ENCODE measurements at regions not wholly inside any gene's neighbourhood (a gene's known extent, or its start where the extent isn't known, plus 50 kb on each side); places are given as distances from the start of the nearest gene placed in this dataset.

- DNase-seq, result peak; percentile 61
Measured at GRCh38 chr5:86880785-86881492, 263.2 kb downstream of the COX7C start.

DNA sequence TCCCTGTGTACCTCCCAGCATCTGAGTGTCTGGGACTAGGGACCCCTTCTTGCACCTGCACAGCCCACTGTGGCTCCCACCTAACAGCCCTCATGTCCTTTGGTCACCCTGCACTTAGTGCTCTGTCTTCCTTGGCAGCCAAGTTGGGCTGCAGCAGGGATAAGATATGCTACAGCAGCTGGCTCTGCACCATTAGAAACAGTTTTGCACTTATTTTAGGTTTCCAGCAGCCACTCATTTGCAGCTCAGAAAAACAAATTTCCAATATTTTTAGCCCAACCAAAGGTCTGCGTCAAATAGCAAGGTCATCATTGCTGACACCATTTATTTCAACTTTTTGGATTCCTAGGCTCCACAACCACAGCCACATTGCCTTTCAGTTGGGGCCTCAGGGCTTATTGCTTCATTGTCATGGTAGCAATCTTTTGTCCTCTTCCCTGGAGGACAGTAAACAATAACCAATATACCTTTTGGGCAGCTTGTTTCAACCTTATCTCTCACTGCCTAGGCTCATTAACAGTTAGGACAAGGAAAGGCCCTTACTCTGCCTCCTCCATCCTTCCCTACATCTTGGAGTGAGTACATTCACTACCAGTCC is 263.9 kb downstream of the COX7C start:
- no peak for DNase-seq

GRCh38 chr5:86884608-86885007 is 266.9 kb downstream of the COX7C start:
- DNase-seq, result no peak

- no peak for DNase-seq
Measured at GRCh38 chr5:86885011-86885410, 267.3 kb downstream of the COX7C start.

DNA sequence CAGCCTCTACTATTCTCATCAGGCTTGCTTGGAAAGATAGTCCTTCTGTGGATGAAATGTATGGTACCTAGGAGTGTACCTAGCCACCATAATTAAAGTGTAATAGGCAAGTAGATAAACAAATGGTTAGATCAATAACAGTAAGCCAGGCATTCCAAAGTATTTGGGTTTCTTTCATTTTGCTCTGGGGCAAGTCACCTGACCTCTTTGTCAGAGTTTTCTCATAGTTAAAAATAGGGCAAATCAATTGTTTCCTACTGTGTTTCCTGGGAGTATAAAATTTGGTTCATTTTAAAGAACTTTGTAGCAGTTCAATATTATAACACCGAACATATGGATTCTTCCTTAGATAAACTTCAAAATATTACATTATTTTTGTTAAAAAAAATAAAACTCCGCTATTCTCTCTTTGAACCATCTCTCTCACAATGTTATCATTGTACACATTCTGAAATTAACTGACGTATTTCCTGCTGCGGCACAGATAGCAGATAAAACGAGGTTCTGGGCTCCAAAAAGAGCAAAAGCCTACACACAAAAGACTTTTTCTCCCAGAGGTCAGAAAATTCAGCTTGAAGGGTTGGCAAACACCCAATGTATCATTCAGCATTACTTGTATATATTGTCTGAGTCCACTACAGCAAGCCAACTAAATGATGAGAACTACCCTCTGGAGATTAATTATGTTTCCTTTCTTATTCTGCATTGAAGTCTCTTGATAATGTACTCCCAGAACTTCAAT is 267.9 kb downstream of the COX7C start:
- no peak for DNase-seq

- DNase-seq, result no peak
Measured at GRCh38 chr5:86890375-86890774, 272.6 kb downstream of the COX7C start.

- no peak for DNase-seq
Measured at GRCh38 chr5:86894056-86894455, 276.3 kb downstream of the COX7C start.

DNA sequence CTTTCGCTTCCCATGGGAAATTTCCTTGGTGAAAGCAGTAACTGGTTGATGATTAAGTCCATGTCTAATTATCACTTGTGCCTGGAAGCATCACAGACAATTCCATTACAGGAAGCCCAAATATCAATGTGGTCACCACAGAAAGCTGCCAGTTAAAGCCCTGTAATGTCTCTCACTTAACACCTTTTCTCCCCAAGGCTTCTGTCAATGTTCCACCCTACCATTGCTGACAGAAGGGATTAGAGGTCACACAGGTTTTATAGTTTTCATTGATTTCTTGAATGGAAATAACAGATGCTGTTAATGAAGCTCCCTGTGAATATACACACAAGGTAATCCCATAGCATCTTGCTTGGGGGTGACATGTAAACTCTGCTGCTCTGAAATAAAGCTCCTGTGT is 279.2 kb downstream of the COX7C start:
- DNase-seq, result no peak

GRCh38 chr5:86909418-86910295 is 291.9 kb downstream of the COX7C start:
- DNase-seq, result no peak

GRCh38 chr5:86917117-86917579 is 299.4 kb downstream of the COX7C start:
- no peak for DNase-seq

- no peak for DNase-seq
Measured at GRCh38 chr5:86918246-86918645, 300.5 kb downstream of the COX7C start.

DNA sequence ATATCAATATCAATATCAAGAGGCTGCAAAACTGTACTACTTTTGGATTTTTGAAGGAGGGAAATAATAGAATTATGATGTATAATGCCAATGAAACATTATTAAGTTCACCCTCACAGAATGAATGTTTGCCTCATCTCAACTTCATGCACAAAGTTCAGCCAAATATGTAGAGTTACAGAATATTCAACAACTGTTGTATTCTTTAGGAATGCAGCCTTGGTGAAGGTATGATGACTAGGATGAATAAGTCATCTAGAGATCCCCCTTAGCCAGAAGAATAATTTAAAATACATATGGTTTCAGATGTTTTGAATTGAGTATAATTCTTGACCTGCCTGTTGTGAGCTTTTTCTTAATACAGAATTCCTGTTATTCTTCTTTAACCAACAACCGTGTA is 308.3 kb downstream of the COX7C start:
- DNase-seq, result no peak

GRCh38 chr5:86929123-86929766 is 311.5 kb downstream of the COX7C start:
- no peak for DNase-seq

GRCh38 chr5:86951761-86952160 is 315.9 kb upstream of the RASA1 start:
- DNase-seq, result no peak

DNA sequence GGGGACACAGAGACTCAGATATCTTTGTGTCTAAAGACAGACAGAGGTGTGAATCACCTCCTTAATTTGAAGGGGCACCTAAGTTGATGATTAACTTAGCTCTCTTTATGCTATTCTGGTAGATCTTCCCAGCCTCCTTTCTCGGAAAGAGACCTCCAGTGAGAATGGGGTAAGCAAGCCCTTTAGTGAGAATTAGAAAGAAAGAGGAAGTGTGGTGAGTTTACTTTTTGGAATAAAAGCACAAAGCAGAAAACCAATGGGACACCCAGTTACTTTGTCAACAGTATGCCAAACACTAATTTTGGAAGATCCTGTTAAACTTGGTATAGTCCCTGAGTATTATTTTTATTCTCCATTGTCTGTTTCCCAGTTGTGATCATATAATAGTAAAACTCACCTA is 302.8 kb upstream of the RASA1 start:
- no peak for DNase-seq

GRCh38 chr5:86968301-86968753 is 299.4 kb upstream of the RASA1 start:
- peak; percentile 36 for DNase-seq

DNA sequence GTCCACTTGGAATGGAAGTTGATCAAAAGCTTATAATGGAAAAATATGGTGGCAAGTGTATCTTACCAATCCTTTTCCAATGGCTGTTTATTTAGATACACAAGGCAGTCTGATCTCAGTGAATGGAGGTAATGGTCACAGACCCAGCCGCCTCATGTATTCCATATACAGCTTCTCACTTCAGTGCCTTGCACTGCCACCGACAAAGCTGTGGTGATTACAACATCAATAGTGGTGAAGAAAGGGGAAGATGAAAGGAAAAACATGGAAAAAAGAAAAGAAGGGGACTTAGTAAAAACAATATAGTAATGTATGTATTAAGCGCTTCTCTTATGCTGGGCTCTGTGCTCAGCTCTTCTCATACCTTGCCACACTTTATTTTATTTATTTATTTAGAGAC is 297.3 kb upstream of the RASA1 start:
- no peak for DNase-seq

DNA sequence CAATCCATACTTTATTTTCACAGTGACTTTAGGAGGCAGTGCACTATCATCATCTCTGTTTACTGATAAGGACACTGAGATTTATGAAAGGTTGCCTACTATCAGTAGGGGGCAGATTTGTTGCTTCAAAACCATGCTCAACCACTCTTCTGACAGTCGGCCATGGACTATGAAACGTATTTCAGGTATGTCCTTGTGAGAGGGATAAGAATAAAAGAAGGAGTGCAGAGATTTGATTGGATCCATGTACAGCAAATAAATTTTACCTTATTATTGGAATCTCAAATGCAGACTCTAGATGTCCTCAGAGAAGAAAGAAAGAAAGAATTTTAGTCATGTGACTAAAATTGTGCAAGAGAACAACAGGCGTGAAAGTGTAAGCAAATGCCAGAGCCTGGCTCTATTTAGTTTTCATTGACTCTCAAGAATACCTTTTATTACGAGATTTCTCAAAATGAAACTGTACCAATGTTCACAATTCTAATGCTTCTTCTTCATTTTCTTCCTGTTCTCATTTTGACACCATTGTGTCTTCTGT is 296.6 kb upstream of the RASA1 start:
- no peak for DNase-seq

GRCh38 chr5:86974955-86975354 is 292.7 kb upstream of the RASA1 start:
- no peak for DNase-seq

GRCh38 chr5:86977190-86977589 is 290.5 kb upstream of the RASA1 start:
- DNase-seq, result no peak

DNA sequence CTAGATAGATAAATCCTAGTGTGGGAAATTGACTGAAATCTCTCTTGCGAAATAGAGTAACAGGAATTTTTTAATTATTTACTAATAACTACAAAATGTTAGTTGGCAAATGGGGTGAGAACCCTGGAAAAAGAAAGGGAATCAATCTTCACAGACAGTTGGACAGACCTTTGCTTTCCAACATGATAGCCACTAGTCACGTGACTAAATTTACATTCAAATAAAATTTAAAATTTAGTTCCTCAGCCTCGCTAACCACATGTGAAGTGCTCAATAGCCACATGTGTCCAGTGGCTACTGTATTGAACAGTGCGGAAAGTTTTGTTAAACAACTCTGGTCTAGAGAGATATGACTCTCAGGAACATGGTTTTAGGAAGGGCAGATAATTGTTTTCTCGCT is 289.9 kb upstream of the RASA1 start:
- no peak for DNase-seq

DNA sequence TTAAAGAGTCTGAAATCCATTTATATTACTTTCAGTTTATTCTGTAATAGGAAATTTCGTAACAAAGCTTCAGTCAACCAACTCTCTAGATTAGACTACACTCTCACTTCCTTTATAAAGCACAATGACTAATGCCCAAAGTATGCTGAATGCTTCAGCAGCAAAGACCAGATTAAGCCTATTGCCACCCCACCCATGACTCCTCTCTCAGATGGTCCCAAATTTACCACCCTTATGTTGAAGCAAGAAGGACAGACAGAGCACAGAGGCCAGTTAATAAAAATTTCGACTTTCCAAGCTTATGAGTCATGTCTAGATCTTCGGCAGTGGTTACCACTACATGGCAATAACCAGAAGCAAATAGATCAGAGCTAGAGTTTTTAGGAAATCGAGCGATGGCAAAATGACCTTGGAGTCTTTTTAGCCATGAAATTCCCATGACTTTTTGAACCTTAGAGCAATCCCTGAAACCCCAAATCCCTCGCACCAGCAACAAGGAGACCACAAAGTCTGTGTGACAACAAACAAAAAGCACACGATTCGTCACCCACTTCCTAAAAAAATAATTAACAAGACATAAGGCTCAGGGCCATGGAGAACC is 287.8 kb upstream of the RASA1 start:
- DNase-seq, result no peak
